ENCODE measurements at regions not wholly inside any gene's neighbourhood (a gene's known extent, or its start where the extent isn't known, plus 50 kb on each side); places are given as distances from the start of the nearest gene placed in this dataset.

- H3K4me1 ChIP-seq = no peaks in the 10 kb centered on the region
- no peaks in the 10 kb centered on the region for H3K79me2 ChIP-seq (ENCODE audit: low read depth)
- H3K27ac Mint-ChIP-seq = no peak overlapping the region
- no peaks in the 10 kb centered on the region for H3K36me3 Mint-ChIP-seq
- no peak overlapping the region for H3K9ac ChIP-seq
- no peak overlapping the region for H3K27ac ChIP-seq
- no peaks in the 10 kb centered on the region for H3K9me3 Mint-ChIP-seq
- H3K4me2 ChIP-seq = no peak overlapping the region
- no peaks in the 10 kb centered on the region for H3K36me3 ChIP-seq
- H3K27me3 ChIP-seq = no peaks in the 10 kb centered on the region
- H3K4me1 Mint-ChIP-seq = peaks cover 2% of the 10 kb centered on the region
- H4K20me1 ChIP-seq (ENCODE audit: low read depth) = peaks cover 12% of the 10 kb centered on the region
- H3F3A ChIP-seq (ENCODE audit: low read depth) = no peaks in the 10 kb centered on the region
- H3K27me3 Mint-ChIP-seq (ENCODE audit: insufficient read depth, low read depth) = peaks cover 3% of the 10 kb centered on the region
- no peak overlapping the region for H3K4me3 ChIP-seq
- no peak overlapping the region for H3K4me3 Mint-ChIP-seq
- H2AFZ ChIP-seq (replicated peaks) = no peak overlapping the region
- no peak for DNase-seq (ENCODE audit: low spot score)
- no peak for TF ChIP-seq EZH2phosphoT487 (IDR thresholded peaks at IDR 0.05)
- no peak for TF ChIP-seq CTCF (IDR thresholded peaks at IDR 0.05)
- TF ChIP-seq EZH2 (IDR thresholded peaks at IDR 0.05) = no peak
- H3K9me3 ChIP-seq (ENCODE audit: low read depth) = no peaks in the 10 kb centered on the region
Observed at GRCh38 chr11:70577948-70578347, 179.6 kb downstream of the CTTN start.

- no peak overlapping the region for H3K27ac ChIP-seq
- no peak overlapping the region for H3K9ac ChIP-seq
- no peak overlapping the region for H3K4me3 Mint-ChIP-seq
- H3K36me3 ChIP-seq = no peaks in the 10 kb centered on the region
- no peaks in the 10 kb centered on the region for H3K79me2 ChIP-seq (ENCODE audit: low read depth)
- H3F3A ChIP-seq (ENCODE audit: low read depth) = no peaks in the 10 kb centered on the region
- H3K27me3 ChIP-seq = no peaks in the 10 kb centered on the region
- peaks cover 3% of the 10 kb centered on the region for H3K4me1 Mint-ChIP-seq
- H3K4me2 ChIP-seq = no peak overlapping the region
- peaks cover 3% of the 10 kb centered on the region for H3K27me3 Mint-ChIP-seq (ENCODE audit: insufficient read depth, low read depth)
- H3K9me3 ChIP-seq (ENCODE audit: low read depth) = no peaks in the 10 kb centered on the region
- no peak for DNase-seq (ENCODE audit: low spot score)
- no peaks in the 10 kb centered on the region for H3K4me1 ChIP-seq
- no peak overlapping the region for H2AFZ ChIP-seq (replicated peaks)
- H3K27ac Mint-ChIP-seq = no peak overlapping the region
- TF ChIP-seq CTCF (IDR thresholded peaks at IDR 0.05) = no peak
- TF ChIP-seq EZH2phosphoT487 (IDR thresholded peaks at IDR 0.05) = no peak
- no peak for TF ChIP-seq EZH2 (IDR thresholded peaks at IDR 0.05)
- no peak overlapping the region for H3K4me3 ChIP-seq
- no peaks in the 10 kb centered on the region for H3K36me3 Mint-ChIP-seq
- H3K9me3 Mint-ChIP-seq = no peaks in the 10 kb centered on the region
- H4K20me1 ChIP-seq (ENCODE audit: low read depth) = peaks cover 12% of the 10 kb centered on the region
Observed at GRCh38 chr11:70578371-70578770, 180.0 kb downstream of the CTTN start.

- Histone ChIP-seq H3K27ac (no peak overlapping the region), H3F3A (ENCODE audit: low read depth) (no peaks in the 10 kb centered on the region), H3K9ac (no peak overlapping the region), H3K4me3 (no peak overlapping the region), H4K20me1 (ENCODE audit: low read depth) (peaks cover 12% of the 10 kb centered on the region), H2AFZ (replicated peaks) (no peak overlapping the region), H3K4me2 (no peak overlapping the region), H3K9me3 (ENCODE audit: low read depth) (no peaks in the 10 kb centered on the region), H3K4me1 (no peaks in the 10 kb centered on the region), H3K79me2 (ENCODE audit: low read depth) (no peaks in the 10 kb centered on the region), H3K36me3 (no peaks in the 10 kb centered on the region), H3K27me3 (no peaks in the 10 kb centered on the region)
- TF ChIP-seq EZH2 (IDR thresholded peaks at IDR 0.05) (no peak), CTCF (IDR thresholded peaks at IDR 0.05) (no peak), EZH2phosphoT487 (IDR thresholded peaks at IDR 0.05) (no peak)
- H3K27me3 Mint-ChIP-seq (ENCODE audit: insufficient read depth, low read depth) = peaks cover 3% of the 10 kb centered on the region
- H3K9me3 Mint-ChIP-seq = no peaks in the 10 kb centered on the region
- no peaks in the 10 kb centered on the region for H3K36me3 Mint-ChIP-seq
- H3K4me1 Mint-ChIP-seq = peaks cover 3% of the 10 kb centered on the region
- no peak overlapping the region for H3K27ac Mint-ChIP-seq
- no peak overlapping the region for H3K4me3 Mint-ChIP-seq
- no peak for DNase-seq (ENCODE audit: low spot score)
Observed at GRCh38 chr11:70578831-70579230, 180.5 kb downstream of the CTTN start.

Measured in neural progenitor cell (in vitro differentiated cells).